ENCODE measurements at regions not wholly inside any gene's neighbourhood (a gene's known extent, or its start where the extent isn't known, plus 50 kb on each side); places are given as distances from the start of the nearest gene placed in this dataset.

DNA sequence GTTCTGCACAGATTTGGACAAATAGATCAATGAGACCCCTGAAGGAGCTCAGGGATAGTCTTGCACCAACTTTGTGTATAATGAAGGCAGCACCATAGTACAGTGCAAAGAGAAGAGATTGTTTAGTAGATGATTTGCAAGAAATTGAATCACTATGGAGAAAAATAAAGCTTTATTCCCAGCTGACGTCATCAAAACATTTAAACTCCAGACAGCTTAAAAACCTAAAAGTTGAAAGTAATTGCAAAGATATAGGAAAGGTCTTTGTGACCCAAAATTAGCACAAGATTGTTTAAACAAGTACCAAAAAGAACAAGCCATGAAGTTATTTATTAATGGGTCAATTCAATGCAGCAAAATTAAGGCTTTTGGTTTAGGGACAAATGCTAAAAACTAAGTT, 88.8 kb upstream of the BACE2 start:
- H3K9me3 ChIP-seq: no peaks in the 10 kb centered on the region
- intact Hi-C loops (cut with DNase I; ENCODE audit: low total_unique reads): loop anchor here (10.0 kb wide), 1 partner anchor 614 kb away; no protein-coding TSS in a partner anchor
- no peaks in the 10 kb centered on the region for H3K4me1 ChIP-seq
- H3K27ac ChIP-seq: no peak overlapping the region
- DNase-seq: no peak
- no peaks in the 10 kb centered on the region for H3K27me3 ChIP-seq
- H3K4me3 ChIP-seq: no peak overlapping the region
- H3K36me3 ChIP-seq: no peaks in the 10 kb centered on the region
- 29 to 88% (median 76%) methylated on average over 1 of the region's 1 CpG for WGBS, 5 donors
- TF ChIP-seq POLR2AphosphoS5 (IDR thresholded peaks at IDR 0.05) (no peak), POLR2A (IDR thresholded peaks at IDR 0.05) (no peak), EP300 (IDR thresholded peaks at IDR 0.05) (no peak)
- TF ChIP-seq, protein P1, sequence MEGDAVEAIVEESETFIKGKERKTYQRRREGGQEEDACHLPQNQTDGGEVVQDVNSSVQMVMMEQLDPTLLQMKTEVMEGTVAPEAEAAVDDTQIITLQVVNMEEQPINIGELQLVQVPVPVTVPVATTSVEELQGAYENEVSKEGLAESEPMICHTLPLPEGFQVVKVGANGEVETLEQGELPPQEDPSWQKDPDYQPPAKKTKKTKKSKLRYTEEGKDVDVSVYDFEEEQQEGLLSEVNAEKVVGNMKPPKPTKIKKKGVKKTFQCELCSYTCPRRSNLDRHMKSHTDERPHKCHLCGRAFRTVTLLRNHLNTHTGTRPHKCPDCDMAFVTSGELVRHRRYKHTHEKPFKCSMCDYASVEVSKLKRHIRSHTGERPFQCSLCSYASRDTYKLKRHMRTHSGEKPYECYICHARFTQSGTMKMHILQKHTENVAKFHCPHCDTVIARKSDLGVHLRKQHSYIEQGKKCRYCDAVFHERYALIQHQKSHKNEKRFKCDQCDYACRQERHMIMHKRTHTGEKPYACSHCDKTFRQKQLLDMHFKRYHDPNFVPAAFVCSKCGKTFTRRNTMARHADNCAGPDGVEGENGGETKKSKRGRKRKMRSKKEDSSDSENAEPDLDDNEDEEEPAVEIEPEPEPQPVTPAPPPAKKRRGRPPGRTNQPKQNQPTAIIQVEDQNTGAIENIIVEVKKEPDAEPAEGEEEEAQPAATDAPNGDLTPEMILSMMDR (IDR thresholded peaks at IDR 0.05): no peak

DNA sequence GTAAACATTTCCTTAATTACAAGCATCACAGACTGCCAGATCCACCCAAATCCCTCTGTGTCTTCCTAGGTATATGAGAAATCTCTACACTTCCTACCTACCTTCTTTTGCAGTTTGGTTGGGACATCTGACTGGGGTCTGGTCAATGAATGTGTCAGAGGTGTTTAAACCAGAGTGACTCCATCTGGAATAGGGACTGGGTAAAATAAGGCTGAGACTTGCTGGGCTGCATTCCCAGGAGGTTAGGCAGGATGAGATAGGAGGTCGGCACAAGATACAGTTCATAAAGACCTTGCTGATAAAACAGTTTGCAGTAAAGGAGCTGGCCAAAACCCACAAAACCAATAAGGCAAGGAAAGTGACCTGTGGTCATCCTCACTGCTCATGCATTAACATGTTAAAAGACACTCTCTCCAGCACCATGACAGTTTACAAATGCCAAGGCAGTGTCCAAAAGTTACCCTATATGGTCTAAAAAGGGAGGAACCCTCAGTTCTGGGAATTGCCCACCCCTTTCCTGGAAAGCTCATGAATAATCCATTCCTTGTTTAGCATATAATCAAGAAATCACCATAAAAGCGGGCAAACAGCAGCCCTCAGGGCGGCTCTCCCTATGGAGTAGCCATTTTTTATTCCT, 87.4 kb upstream of the BACE2 start:
- no peak overlapping the region for H3K4me3 ChIP-seq
- no peak for DNase-seq
- H3K27me3 ChIP-seq: no peaks in the 10 kb centered on the region
- H3K27ac ChIP-seq: no peak overlapping the region
- WGBS, 5 donors: 70 to 75% (median 72%) methylated on average over 3 of the region's 3 CpGs
- no peaks in the 10 kb centered on the region for H3K4me1 ChIP-seq
- no peaks in the 10 kb centered on the region for H3K36me3 ChIP-seq
- TF ChIP-seq POLR2AphosphoS5 (IDR thresholded peaks at IDR 0.05) (no peak), EP300 (IDR thresholded peaks at IDR 0.05) (no peak)
- TF ChIP-seq, protein P1 (IDR thresholded peaks at IDR 0.05): no peak
- intact Hi-C loops (cut with DNase I; ENCODE audit: low total_unique reads): no loop called here
- no peaks in the 10 kb centered on the region for H3K9me3 ChIP-seq

DNA sequence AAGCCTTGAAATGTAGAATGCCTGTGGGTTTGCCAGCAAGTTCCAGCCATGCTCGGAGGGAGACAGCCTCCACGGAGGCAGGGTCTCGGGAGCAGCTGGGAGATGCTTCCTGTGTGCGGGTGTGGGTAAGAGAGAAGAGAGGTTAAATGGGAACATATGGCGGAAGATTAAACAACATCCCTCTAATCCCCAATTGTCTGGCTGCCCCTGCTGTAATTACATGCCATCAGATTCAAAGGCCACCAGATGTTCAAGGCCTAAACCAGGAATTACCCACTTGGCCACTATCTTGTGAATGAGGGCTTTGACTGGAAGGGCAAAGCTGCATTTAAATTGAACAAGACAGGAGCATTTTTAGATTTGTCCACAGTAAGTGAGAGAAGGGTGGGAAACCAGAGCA, 81.4 kb upstream of the BACE2 start:
- Histone ChIP-seq H3K4me1 (no peaks in the 10 kb centered on the region), H3K9me3 (no peaks in the 10 kb centered on the region), H3K4me3 (no peak overlapping the region), H3K27me3 (peaks cover 0 to 25% (median 0%) of the 10 kb centered on the region in 3 donors), H3K27ac (no peak overlapping the region), H3K36me3 (no peaks in the 10 kb centered on the region)
- WGBS, 5 donors: 80 to 92% (median 85%) methylated on average over 5 of the region's 5 CpGs
- TF ChIP-seq POLR2AphosphoS5 (IDR thresholded peaks at IDR 0.05) (no peak), EP300 (IDR thresholded peaks at IDR 0.05) (no peak), POLR2A (IDR thresholded peaks at IDR 0.05) (no peak)
- TF ChIP-seq, protein P1 (IDR thresholded peaks at IDR 0.05): no peak
- intact Hi-C loops (cut with DNase I; ENCODE audit: low total_unique reads): no loop called here
- no peak for DNase-seq

DNA sequence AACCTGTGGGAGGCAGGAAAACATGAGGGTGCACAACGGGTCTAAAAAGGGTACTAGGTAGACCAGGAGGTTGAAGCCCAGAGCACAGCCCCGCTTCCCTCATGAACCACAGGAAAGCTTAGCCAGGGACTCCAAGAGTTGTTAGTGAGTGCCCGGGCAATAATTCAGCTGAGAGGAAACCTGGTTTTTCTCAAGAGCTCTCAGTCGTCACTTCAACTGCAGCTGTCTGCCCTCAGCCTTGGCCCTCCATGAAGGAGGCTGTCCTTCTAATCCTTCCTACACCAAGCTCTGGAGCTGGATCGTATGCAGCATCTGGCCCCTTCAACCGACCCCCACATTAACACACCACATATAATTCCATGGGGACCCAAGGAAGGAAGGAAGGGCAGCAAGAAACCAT, 77.0 kb upstream of the BACE2 start:
- Histone ChIP-seq H3K27me3 (peaks cover 0 to 25% (median 0%) of the 10 kb centered on the region in 3 donors), H3K36me3 (no peaks in the 10 kb centered on the region), H3K4me3 (no peak overlapping the region), H3K9me3 (no peaks in the 10 kb centered on the region), H3K4me1 (no peaks in the 10 kb centered on the region), H3K27ac (no peak overlapping the region)
- no peak for TF ChIP-seq POLR2A (IDR thresholded peaks at IDR 0.05)
- intact Hi-C loops (cut with DNase I; ENCODE audit: low total_unique reads): no loop called here
- DNase-seq: peak in 1 of 2 donors; percentile 44
- 48 to 77% (median 67%) methylated on average over 6 of the region's 6 CpGs for WGBS, 5 donors

DNA sequence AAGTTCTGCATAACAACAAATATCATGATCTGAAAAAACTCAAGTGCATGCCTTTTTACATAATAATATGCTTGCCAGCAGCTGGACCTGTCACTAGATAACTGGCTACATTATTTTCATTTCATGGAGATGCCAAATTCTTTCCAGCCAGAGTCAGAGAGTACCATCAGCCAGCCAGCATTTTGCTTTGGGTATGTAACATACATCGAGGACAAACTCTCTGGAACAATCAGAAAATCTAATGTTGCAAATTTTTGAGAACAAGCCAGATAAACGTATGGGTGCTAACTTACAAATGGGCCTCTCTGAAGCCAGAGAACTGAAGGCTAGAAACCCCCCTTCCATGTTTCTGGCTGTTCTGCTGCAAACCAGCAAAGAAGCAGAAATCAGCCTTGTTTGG, 76.3 kb upstream of the BACE2 start:
- no peaks in the 10 kb centered on the region for H3K36me3 ChIP-seq
- no peak for DNase-seq
- no peaks in the 10 kb centered on the region for H3K4me1 ChIP-seq
- no peak overlapping the region for H3K4me3 ChIP-seq
- intact Hi-C loops (cut with DNase I; ENCODE audit: low total_unique reads): no loop called here
- TF ChIP-seq, protein P1 (IDR thresholded peaks at IDR 0.05): no peak
- TF ChIP-seq POLR2A (IDR thresholded peaks at IDR 0.05): no peak
- no peak for TF ChIP-seq POLR2AphosphoS5 (IDR thresholded peaks at IDR 0.05)
- no peak for TF ChIP-seq EP300 (IDR thresholded peaks at IDR 0.05)
- no peaks in the 10 kb centered on the region for H3K9me3 ChIP-seq
- H3K27me3 ChIP-seq: peaks cover 0 to 20% (median 0%) of the 10 kb centered on the region in 3 donors
- H3K27ac ChIP-seq: no peak overlapping the region
- 53 to 84% (median 69%) methylated on average over 2 of the region's 2 CpGs for WGBS, 5 donors
